NB4 (cell line): ENCODE measurements at regions not wholly inside any gene's neighbourhood (a gene's known extent, or its start where the extent isn't known, plus 50 kb on each side); places are given as distances from the start of the nearest gene placed in this dataset.
"Not testable (repeated sequence)": the region's sequence is repeated elsewhere in the genome, so short reads cannot be mapped to it uniquely, and the experiment has no call there.

Experiments used
- DNase-seq: peaks from one replicate; pipeline ENCODE4 v3.0.0; 2010; ENCODE audit warnings: low read depth
- H3K4me3 ChIP-seq: one replicate; pipeline ENCODE4 v1.5.1; 2011; ENCODE audit warnings: mild to moderate bottlenecking, low read depth, low read length, moderate library complexity
- MAX ChIP-seq: IDR thresholded peaks from 2 replicates; pipeline ENCODE4 v1.6.1; 2011; ENCODE audit warnings: low read depth, low read length
- MYC ChIP-seq: IDR thresholded peaks from 2 replicates; pipeline ENCODE4 v1.6.1; 2011; ENCODE audit warnings: low read depth, low read length
- POLR2A ChIP-seq: IDR thresholded peaks from 2 replicates; pipeline ENCODE4 v1.6.1; 2011; ENCODE audit warnings: mild to moderate bottlenecking; ENCODE audit not compliant: insufficient read length; ENCODE audit errors: extremely low read depth
- TF ChIP-seq, protein P1 (sequence below): IDR thresholded peaks from one replicate; pipeline ENCODE4 v1.5.1; 2012; ENCODE audit warnings: low read depth, low read length

GRCh38 chr10:78215645-78216044 is 182.0 kb downstream of the RPS24 start:
- TF ChIP-seq, protein P1, sequence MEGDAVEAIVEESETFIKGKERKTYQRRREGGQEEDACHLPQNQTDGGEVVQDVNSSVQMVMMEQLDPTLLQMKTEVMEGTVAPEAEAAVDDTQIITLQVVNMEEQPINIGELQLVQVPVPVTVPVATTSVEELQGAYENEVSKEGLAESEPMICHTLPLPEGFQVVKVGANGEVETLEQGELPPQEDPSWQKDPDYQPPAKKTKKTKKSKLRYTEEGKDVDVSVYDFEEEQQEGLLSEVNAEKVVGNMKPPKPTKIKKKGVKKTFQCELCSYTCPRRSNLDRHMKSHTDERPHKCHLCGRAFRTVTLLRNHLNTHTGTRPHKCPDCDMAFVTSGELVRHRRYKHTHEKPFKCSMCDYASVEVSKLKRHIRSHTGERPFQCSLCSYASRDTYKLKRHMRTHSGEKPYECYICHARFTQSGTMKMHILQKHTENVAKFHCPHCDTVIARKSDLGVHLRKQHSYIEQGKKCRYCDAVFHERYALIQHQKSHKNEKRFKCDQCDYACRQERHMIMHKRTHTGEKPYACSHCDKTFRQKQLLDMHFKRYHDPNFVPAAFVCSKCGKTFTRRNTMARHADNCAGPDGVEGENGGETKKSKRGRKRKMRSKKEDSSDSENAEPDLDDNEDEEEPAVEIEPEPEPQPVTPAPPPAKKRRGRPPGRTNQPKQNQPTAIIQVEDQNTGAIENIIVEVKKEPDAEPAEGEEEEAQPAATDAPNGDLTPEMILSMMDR, result no peak
- no peak for TF ChIP-seq MAX
- TF ChIP-seq MYC, result no peak
- TF ChIP-seq POLR2A, result no peak
- DNase-seq, result peak; percentile 61
- no peak overlapping the region for H3K4me3 ChIP-seq

DNA sequence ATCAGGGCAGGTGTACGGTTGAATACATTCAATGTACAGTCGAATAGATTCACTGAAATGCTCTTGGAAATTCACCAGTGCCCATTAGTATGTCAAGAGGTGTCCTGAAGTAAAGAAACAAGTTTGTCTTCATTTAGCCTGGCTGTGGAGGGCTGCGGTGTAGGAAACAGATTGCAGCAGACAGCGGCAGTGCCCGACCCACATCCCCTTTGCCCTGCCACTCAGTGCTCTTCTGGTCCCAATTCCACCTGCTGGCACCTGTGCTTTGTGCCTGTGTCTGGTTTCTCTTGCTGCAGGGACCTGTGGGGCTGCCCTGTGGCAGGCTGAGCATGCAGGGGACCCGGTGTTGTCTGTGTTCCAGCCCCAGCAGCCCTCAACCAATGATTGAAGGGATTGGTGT is 183.7 kb downstream of the RPS24 start:
- TF ChIP-seq POLR2A, result no peak
- TF ChIP-seq MAX, result no peak
- no peak for TF ChIP-seq MYC
- TF ChIP-seq, protein P1, result no peak
- H3K4me3 ChIP-seq, result no peak overlapping the region
- no peak for DNase-seq

GRCh38 chr10:78218798-78219490 is 185.3 kb downstream of the RPS24 start:
- TF ChIP-seq MYC, result no peak
- TF ChIP-seq, protein P1, result no peak
- no peak for TF ChIP-seq POLR2A
- no peak for TF ChIP-seq MAX
- no peak overlapping the region for H3K4me3 ChIP-seq
- DNase-seq, result no peak

- H3K4me3 ChIP-seq, DNase-seq: not testable (repeated sequence)
Observed at GRCh38 chr10:78219568-78219967, 185.9 kb downstream of the RPS24 start.

GRCh38 chr10:78220781-78221180 is 187.1 kb downstream of the RPS24 start:
- DNase-seq, result no peak
- no peak overlapping the region for H3K4me3 ChIP-seq
- TF ChIP-seq MYC (no peak), POLR2A (no peak), MAX (no peak)
- TF ChIP-seq, protein P1, result no peak

- no peak overlapping the region for H3K4me3 ChIP-seq
- DNase-seq, result no peak
- TF ChIP-seq, protein P1, result no peak
- TF ChIP-seq POLR2A, result no peak
- no peak for TF ChIP-seq MAX
- no peak for TF ChIP-seq MYC
Observed at GRCh38 chr10:78222096-78222790, 188.6 kb downstream of the RPS24 start.
